C4-2B (cell line): ENCODE measurements at regions not wholly inside any gene's neighbourhood (a gene's known extent, or its start where the extent isn't known, plus 50 kb on each side); places are given as distances from the start of the nearest gene placed in this dataset.

ENCODE experiments used
- ZFX ChIP-seq: fragments of 450-650 bp; IDR thresholded peaks from 2 replicates; pipeline ENCODE4 v1.6.1; 2017
- TF ChIP-seq, protein P1 (sequence below): fragments of 450-650 bp; conservative IDR thresholded peaks from 2 replicates; pipeline ENCODE4 v1.5.1; 2017; ENCODE audit warnings: mild to moderate bottlenecking

DNA sequence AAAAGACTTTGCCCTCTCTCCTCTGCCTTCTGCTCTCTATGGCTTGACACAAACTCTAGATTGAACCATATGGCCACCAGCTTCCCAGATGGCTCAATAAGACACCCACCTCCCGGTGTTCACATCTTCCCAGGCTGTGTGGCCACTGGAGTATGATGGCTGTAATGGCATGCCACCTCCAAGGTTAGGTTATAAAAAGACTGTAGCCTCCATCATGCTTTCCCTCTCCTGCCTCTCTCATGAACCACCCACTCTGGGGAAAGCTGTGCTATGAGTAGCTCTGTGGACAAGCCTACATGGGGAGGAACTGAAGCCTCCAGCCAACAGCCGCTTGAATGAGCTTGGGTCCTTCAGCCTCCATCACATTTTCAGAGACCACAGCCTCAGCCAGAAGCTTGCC, 479.2 kb downstream of the MIAT start:
- TF ChIP-seq, protein P1, sequence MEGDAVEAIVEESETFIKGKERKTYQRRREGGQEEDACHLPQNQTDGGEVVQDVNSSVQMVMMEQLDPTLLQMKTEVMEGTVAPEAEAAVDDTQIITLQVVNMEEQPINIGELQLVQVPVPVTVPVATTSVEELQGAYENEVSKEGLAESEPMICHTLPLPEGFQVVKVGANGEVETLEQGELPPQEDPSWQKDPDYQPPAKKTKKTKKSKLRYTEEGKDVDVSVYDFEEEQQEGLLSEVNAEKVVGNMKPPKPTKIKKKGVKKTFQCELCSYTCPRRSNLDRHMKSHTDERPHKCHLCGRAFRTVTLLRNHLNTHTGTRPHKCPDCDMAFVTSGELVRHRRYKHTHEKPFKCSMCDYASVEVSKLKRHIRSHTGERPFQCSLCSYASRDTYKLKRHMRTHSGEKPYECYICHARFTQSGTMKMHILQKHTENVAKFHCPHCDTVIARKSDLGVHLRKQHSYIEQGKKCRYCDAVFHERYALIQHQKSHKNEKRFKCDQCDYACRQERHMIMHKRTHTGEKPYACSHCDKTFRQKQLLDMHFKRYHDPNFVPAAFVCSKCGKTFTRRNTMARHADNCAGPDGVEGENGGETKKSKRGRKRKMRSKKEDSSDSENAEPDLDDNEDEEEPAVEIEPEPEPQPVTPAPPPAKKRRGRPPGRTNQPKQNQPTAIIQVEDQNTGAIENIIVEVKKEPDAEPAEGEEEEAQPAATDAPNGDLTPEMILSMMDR = no peak
- no peak for TF ChIP-seq ZFX
